ENCODE measurements at regions not wholly inside any gene's neighbourhood (a gene's known extent, or its start where the extent isn't known, plus 50 kb on each side); places are given as distances from the start of the nearest gene placed in this dataset.

DNA sequence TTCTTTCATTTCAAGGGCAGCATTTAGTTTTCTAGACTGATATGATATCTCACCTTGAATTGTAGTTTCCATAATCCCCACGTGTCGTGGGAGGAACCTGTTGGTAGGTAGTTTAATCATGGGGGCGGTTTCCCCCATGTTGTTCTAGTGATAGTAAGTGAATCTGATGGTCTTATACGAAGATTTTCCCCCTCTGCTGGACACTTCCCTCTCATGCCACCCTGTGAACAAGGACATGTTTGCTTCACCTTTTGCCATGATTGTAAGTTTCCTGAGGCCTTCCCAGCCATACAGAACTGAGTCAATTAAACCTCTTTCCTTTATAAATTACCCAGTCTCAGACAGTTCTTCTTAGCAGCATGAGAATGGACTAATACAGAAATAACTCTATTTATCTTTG is 851.1 kb upstream of the FAT3 start:
- no peak overlapping the region for H3K4me3 ChIP-seq (ENCODE audit: low read depth, low read length)
- peak; percentile 12 for DNase-seq
- H3K36me3 ChIP-seq = no peaks in the 10 kb centered on the region
- TF ChIP-seq, protein P1, sequence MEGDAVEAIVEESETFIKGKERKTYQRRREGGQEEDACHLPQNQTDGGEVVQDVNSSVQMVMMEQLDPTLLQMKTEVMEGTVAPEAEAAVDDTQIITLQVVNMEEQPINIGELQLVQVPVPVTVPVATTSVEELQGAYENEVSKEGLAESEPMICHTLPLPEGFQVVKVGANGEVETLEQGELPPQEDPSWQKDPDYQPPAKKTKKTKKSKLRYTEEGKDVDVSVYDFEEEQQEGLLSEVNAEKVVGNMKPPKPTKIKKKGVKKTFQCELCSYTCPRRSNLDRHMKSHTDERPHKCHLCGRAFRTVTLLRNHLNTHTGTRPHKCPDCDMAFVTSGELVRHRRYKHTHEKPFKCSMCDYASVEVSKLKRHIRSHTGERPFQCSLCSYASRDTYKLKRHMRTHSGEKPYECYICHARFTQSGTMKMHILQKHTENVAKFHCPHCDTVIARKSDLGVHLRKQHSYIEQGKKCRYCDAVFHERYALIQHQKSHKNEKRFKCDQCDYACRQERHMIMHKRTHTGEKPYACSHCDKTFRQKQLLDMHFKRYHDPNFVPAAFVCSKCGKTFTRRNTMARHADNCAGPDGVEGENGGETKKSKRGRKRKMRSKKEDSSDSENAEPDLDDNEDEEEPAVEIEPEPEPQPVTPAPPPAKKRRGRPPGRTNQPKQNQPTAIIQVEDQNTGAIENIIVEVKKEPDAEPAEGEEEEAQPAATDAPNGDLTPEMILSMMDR (IDR thresholded peaks at IDR 0.05; ENCODE audit: low read depth, low read length) = 0 out of 2 replicates have a peak, but pooled peaks have one; percentile 10
- H3K9me3 ChIP-seq (ENCODE audit: severe bottlenecking) = no peaks in the 10 kb centered on the region
- H3K27me3 ChIP-seq (ENCODE audit: insufficient read depth, low read depth, severe bottlenecking) = no peaks in the 10 kb centered on the region
- H3K27ac ChIP-seq = no peak overlapping the region

DNA sequence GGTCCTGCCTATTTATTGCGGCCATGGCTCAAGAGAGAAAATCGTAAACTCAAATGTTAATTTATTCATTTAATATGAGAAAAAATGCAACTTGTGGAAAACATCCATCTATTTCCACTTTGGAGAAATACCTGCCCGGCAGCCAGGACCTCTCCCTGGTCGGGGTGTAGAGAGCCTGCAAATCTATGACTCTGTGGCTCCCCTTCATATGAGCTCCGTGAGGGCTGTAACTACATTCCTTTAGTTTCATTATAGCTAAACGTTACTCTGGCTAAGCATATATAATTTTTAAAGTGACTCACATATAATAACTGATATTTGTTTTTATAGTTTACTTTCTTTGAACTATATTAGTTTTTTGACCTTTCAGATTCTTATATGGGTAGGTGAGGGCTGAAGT is 857.8 kb upstream of the FAT3 start:
- DNase-seq = no peak
- no peaks in the 10 kb centered on the region for H3K27me3 ChIP-seq (ENCODE audit: insufficient read depth, low read depth, severe bottlenecking)
- no peak overlapping the region for H3K27ac ChIP-seq
- TF ChIP-seq, protein P1 (IDR thresholded peaks at IDR 0.05; ENCODE audit: low read depth, low read length) = no peak
- H3K4me3 ChIP-seq (ENCODE audit: low read depth, low read length) = no peak overlapping the region
- H3K9me3 ChIP-seq (ENCODE audit: severe bottlenecking) = no peaks in the 10 kb centered on the region
- H3K36me3 ChIP-seq = no peaks in the 10 kb centered on the region

DNA sequence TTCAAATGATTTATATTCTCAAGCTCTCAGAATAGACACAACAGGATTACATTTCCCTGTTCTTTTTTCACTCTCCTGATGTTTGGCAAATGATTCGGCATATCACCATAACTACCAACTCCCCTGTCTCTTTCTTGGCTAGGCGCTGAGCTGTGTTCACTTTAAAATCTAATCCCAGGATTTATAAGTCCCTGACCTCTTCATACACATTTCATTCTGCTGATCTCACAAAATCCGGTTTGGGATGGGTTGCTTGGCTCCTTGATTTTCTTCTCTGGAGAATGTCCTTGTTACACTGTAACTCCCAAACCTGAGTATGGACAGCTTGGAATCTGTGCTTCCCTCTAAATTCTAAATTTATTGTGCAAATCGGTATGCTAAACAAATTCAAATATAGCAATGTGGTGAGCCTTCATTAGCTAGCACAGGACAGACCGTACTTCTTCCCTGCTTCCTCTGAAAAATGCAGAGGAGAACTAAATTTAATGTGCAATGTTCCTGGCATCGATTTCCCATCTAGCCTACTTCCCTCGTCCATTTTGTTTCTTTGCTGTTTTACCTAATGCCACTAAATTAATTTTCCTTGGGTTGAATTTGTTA is 858.5 kb upstream of the FAT3 start:
- Histone ChIP-seq H3K36me3 (no peaks in the 10 kb centered on the region), H3K27me3 (ENCODE audit: insufficient read depth, low read depth, severe bottlenecking) (no peaks in the 10 kb centered on the region), H3K27ac (no peak overlapping the region), H3K9me3 (ENCODE audit: severe bottlenecking) (no peaks in the 10 kb centered on the region), H3K4me3 (ENCODE audit: low read depth, low read length) (no peak overlapping the region)
- TF ChIP-seq, protein P1 (IDR thresholded peaks at IDR 0.05; ENCODE audit: low read depth, low read length) = no peak
- no peak for DNase-seq

DNA sequence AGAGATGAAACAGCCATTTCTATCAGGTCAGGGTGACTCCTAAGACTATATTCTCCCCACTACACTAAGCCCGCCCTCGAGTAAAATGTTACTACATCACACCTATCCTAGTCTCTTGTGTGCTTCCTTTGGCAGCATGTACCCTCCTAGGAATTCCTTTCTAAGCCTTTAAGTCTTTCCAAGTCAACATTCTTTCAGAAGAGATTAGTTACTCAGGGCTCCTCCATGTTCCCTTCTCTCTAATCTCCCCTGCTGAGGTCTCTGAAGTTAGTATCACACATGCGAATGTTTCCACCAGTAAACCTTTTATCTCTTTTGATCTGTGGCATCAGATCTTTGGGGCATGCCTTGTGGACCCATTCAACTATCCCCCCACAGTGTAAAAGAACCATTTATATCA is 873.7 kb upstream of the FAT3 start:
- no peaks in the 10 kb centered on the region for H3K36me3 ChIP-seq
- H3K4me3 ChIP-seq (ENCODE audit: low read depth, low read length) = no peak overlapping the region
- no peaks in the 10 kb centered on the region for H3K27me3 ChIP-seq (ENCODE audit: insufficient read depth, low read depth, severe bottlenecking)
- H3K9me3 ChIP-seq (ENCODE audit: severe bottlenecking) = no peaks in the 10 kb centered on the region
- DNase-seq = no peak
- no peak overlapping the region for H3K27ac ChIP-seq
- TF ChIP-seq, protein P1 (IDR thresholded peaks at IDR 0.05; ENCODE audit: low read depth, low read length) = no peak

DNA sequence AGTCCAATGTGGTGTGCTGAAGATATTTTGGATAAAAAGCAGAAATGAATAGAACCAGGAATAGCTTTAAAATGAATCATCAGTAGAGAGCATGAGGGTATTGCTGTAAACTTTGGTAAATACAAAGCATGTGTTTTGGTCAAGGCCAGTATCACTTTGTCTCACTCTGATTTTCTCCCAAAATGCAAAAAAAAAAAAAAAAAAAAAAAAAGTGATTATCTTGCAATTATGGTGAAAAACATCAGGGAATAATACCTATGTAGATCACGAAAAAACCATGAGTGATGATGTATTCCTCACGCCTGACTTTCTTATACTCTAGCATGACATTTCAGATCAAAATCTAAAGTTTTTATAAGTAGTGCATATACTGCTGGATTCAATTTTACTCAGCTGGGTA is 897.9 kb upstream of the FAT3 start:
- H3K27me3 ChIP-seq (ENCODE audit: insufficient read depth, low read depth, severe bottlenecking) = no peaks in the 10 kb centered on the region
- no peak overlapping the region for H3K4me3 ChIP-seq (ENCODE audit: low read depth, low read length)
- no peak for DNase-seq
- no peaks in the 10 kb centered on the region for H3K9me3 ChIP-seq (ENCODE audit: severe bottlenecking)
- no peak overlapping the region for H3K27ac ChIP-seq
- TF ChIP-seq, protein P1 (IDR thresholded peaks at IDR 0.05; ENCODE audit: low read depth, low read length) = no peak
- H3K36me3 ChIP-seq = no peaks in the 10 kb centered on the region

DNA sequence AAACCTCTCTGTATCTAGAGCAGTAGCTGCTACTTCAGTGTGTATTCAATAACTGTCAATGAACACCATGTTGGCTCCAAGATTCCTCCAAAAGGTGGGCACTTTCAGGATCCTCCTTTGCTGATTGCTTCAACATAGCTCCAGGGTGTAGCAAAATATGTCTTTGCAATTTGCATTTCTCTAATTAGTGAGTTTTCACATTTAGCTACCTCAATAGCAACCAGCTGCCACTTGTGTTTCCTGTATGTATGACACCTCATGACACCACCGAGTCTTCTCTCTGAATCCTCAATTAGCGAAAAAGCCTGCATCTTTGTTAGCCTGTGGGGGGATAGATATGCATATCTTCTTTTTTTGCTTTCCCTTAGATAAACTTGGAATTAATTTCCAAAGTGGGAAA is 898.3 kb upstream of the FAT3 start:
- H3K27me3 ChIP-seq (ENCODE audit: insufficient read depth, low read depth, severe bottlenecking) = no peaks in the 10 kb centered on the region
- TF ChIP-seq, protein P1 (IDR thresholded peaks at IDR 0.05; ENCODE audit: low read depth, low read length) = no peak
- H3K27ac ChIP-seq = no peak overlapping the region
- no peaks in the 10 kb centered on the region for H3K36me3 ChIP-seq
- DNase-seq = no peak
- H3K9me3 ChIP-seq (ENCODE audit: severe bottlenecking) = no peaks in the 10 kb centered on the region
- H3K4me3 ChIP-seq (ENCODE audit: low read depth, low read length) = no peak overlapping the region

All from WERI-Rb-1 (cell line).